ENCODE measurements at regions not wholly inside any gene's neighbourhood (a gene's known extent, or its start where the extent isn't known, plus 50 kb on each side); places are given as distances from the start of the nearest gene placed in this dataset.

DNA sequence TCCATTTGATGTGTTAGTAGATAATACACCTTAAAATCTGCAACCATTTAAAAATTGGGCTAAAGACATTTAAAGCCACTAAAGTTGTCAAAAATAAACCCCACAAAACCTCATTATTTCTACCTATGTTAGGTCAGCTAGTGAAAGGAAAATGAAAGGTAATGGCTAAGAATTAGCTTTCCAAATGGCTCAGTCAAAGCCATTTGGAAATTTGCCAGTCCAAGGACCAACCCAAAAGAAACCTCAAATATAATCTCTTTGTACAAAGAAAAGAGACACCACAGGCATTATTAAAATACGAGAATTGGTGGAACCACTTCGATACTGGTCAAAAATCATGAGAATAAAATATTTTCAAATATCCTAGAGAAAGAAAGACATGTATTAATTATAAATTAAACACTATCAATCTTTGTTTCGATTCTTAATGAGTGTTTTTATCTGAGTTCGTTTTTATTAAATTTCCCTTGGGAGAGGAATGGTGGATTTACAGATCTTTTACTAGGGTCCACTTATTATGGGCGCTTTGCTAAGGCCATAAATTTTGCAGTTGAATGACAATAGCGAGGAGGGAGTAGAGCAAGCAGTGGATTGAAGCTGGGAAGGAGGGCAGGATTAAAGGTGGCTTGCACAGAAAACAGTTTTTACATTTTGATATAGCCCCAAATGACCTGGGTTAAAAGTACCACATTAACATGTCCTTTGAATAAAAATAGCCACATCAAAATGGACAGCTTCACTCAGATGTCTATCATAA, 116.8 kb upstream of the SHB start:
- DNase-seq (ENCODE audit: extremely low read depth, low read depth), result no peak
- no peak overlapping the region for H3K4me3 ChIP-seq (replicated peaks; ENCODE audit: low read depth, low read length)
- TF ChIP-seq, protein P1, sequence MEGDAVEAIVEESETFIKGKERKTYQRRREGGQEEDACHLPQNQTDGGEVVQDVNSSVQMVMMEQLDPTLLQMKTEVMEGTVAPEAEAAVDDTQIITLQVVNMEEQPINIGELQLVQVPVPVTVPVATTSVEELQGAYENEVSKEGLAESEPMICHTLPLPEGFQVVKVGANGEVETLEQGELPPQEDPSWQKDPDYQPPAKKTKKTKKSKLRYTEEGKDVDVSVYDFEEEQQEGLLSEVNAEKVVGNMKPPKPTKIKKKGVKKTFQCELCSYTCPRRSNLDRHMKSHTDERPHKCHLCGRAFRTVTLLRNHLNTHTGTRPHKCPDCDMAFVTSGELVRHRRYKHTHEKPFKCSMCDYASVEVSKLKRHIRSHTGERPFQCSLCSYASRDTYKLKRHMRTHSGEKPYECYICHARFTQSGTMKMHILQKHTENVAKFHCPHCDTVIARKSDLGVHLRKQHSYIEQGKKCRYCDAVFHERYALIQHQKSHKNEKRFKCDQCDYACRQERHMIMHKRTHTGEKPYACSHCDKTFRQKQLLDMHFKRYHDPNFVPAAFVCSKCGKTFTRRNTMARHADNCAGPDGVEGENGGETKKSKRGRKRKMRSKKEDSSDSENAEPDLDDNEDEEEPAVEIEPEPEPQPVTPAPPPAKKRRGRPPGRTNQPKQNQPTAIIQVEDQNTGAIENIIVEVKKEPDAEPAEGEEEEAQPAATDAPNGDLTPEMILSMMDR (IDR thresholded peaks at IDR 0.05; ENCODE audit: low read depth, low read length, missing control alignments), result no peak

DNA sequence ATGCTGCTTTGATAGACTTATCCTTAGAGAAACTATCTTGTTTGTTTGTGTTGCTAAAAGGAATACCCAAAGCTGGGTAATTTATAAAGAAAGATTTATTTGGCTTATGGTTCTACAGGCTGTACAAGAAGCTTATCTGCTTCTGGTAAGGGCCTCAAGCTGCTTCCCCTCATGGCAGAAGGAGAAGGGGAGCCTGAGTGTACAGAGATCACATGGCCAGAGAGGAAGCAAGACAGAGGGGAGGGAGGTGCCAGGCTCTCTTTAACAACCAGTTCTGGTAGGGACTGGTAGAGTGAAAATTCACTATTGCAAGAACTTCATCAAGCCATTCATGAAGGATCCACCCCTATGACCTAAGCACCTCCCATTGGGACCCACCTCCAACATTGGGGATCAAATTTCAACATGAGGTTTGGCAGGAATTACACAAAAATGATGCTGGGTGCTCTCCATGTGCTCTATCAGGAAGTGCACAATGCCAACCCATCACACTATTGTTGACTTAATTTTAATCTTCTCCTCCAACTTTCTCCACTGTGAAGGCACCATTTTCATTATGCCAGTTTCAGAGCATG, 115.1 kb upstream of the SHB start:
- DNase-seq (ENCODE audit: extremely low read depth, low read depth), result peak; percentile 22

GRCh38 chr9:38182321-38182720, 113.3 kb upstream of the SHB start:
- H3K4me3 ChIP-seq (replicated peaks; ENCODE audit: low read depth, low read length), result no peak overlapping the region
- DNase-seq (ENCODE audit: extremely low read depth, low read depth), result no peak
- TF ChIP-seq, protein P1 (IDR thresholded peaks at IDR 0.05; ENCODE audit: low read depth, low read length, missing control alignments), result no peak

More for the DNA sequence above, 115.1 kb upstream of the SHB start:
- TF ChIP-seq, protein P1 (IDR thresholded peaks at IDR 0.05; ENCODE audit: low read depth, low read length, missing control alignments), result no peak
- H3K4me3 ChIP-seq (replicated peaks; ENCODE audit: low read depth, low read length), result no peak overlapping the region

DNA sequence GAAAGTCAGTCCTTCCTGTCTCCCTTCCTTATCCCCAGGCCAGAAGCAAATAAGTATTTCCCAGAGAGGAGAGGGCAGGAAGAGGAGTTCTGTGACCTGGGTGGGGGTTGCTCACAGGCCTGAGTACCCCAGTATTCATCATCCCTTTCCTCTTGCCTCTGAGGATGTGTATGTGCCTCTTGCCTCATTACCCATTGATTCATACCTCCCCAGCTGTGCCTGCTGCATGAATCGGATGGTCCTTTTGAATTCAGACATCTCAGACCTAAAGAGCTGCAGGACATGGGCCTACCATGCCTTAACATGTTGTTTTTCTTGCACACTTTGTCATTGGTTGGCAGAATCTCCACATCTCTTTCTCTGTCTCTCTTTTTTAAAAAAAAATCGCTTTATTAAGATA, 112.8 kb upstream of the SHB start:
- TF ChIP-seq, protein P1 (IDR thresholded peaks at IDR 0.05; ENCODE audit: low read depth, low read length, missing control alignments), result no peak
- H3K4me3 ChIP-seq (replicated peaks; ENCODE audit: low read depth, low read length), result no peak overlapping the region
- DNase-seq (ENCODE audit: extremely low read depth, low read depth), result no peak

DNA sequence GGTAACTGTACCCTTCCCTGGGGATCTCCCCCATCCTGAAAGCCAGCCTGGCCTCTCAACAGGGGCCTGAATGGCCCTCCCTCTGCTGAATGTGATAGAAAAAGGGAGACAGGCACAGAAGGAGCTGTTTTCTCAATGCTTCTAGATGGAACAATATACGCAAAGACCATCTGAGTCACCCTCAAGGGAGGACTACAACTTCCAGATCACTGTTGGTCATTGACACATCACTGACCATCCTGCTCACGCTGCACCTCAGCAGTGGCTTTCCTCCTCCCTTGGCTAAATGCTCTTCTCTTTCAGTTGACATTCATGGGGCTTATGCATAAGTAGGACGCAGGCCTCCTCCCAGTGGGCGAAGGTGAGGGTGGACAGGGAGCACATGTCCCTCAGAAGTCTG, 112.2 kb upstream of the SHB start:
- no peak for DNase-seq (ENCODE audit: extremely low read depth, low read depth)
- TF ChIP-seq, protein P1 (IDR thresholded peaks at IDR 0.05; ENCODE audit: low read depth, low read length, missing control alignments), result no peak
- no peak overlapping the region for H3K4me3 ChIP-seq (replicated peaks; ENCODE audit: low read depth, low read length)

DNA sequence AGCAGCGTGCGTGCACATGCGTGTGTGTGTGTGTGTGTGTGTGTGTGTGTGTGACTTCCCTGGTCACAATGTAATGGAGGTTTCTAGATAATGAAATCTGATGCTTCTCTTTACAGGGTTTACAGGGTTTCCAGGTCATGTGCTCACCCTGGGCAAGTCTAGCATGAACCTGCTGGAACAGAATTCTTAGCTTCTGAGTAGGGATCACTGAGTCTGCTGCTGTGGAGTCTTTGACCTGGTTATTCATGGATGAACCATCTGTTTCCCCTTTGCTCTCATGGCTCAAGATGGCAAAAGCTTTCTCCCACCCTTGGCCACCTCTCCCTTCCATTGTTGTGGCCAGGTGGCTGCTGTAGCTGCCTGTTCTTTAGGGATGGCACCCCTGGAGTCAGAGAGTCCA, 111.6 kb upstream of the SHB start:
- DNase-seq (ENCODE audit: extremely low read depth, low read depth), result no peak
- no peak overlapping the region for H3K4me3 ChIP-seq (replicated peaks; ENCODE audit: low read depth, low read length)
- TF ChIP-seq, protein P1 (IDR thresholded peaks at IDR 0.05; ENCODE audit: low read depth, low read length, missing control alignments), result no peak
